UCSD-AML1 (cell line): ENCODE measurements at regions not wholly inside any gene's neighbourhood (a gene's known extent, or its start where the extent isn't known, plus 50 kb on each side); places are given as distances from the start of the nearest gene placed in this dataset.

Source experiments
- DNase-seq: peaks from one replicate; lab custom pipeline; 2025; ENCODE audit not compliant: unreplicated experiment; lab: John Stamatoyannopoulos, UW

GRCh38 chr4:147349193-147349592, 131.7 kb upstream of the EDNRA start:
- DNase-seq: no peak

GRCh38 chr4:147351083-147351787, 129.7 kb upstream of the EDNRA start:
- DNase-seq: no peak

- DNase-seq: no peak
These were observed 126.7 kb upstream of the EDNRA start for GRCh38 chr4:147354237-147354636.

- no peak for DNase-seq
These were observed 125.8 kb upstream of the EDNRA start for GRCh38 chr4:147355032-147355656.

- no peak for DNase-seq
These were observed 125.0 kb upstream of the EDNRA start for GRCh38 chr4:147355847-147356246.

GRCh38 chr4:147360301-147360700, 120.6 kb upstream of the EDNRA start:
- no peak for DNase-seq

- DNase-seq: no peak
These were observed 119.2 kb upstream of the EDNRA start for GRCh38 chr4:147361726-147362125.

GRCh38 chr4:147362938-147363337, 118.0 kb upstream of the EDNRA start:
- no peak for DNase-seq

GRCh38 chr4:147363514-147363913, 117.4 kb upstream of the EDNRA start:
- DNase-seq: no peak

- no peak for DNase-seq
These were observed 115.5 kb upstream of the EDNRA start for GRCh38 chr4:147365396-147365795.

- no peak for DNase-seq
These were observed 114.7 kb upstream of the EDNRA start for GRCh38 chr4:147366164-147366563.

- DNase-seq: no peak
These were observed 113.0 kb upstream of the EDNRA start for GRCh38 chr4:147367891-147368290.

- no peak for DNase-seq
These were observed 111.9 kb upstream of the EDNRA start for GRCh38 chr4:147368948-147369347.

- DNase-seq: no peak
These were observed 110.4 kb upstream of the EDNRA start for GRCh38 chr4:147370473-147370872.

GRCh38 chr4:147370881-147371280, 110.0 kb upstream of the EDNRA start:
- no peak for DNase-seq

- no peak for DNase-seq
These were observed 109.2 kb upstream of the EDNRA start for GRCh38 chr4:147371661-147372060.

GRCh38 chr4:147378780-147379179, 102.1 kb upstream of the EDNRA start:
- no peak for DNase-seq

- DNase-seq: no peak
These were observed 99.1 kb upstream of the EDNRA start for GRCh38 chr4:147381749-147382148.

GRCh38 chr4:147388018-147388417, 92.9 kb upstream of the EDNRA start:
- no peak for DNase-seq

- DNase-seq: no peak
These were observed 84.8 kb upstream of the EDNRA start for GRCh38 chr4:147396105-147396504.

GRCh38 chr4:147398556-147398955, 82.3 kb upstream of the EDNRA start:
- DNase-seq: no peak

GRCh38 chr4:147400721-147401120, 80.2 kb upstream of the EDNRA start:
- DNase-seq: no peak

- DNase-seq: no peak
These were observed 79.7 kb upstream of the EDNRA start for GRCh38 chr4:147401221-147401620.
